ENCODE measurements at regions not wholly inside any gene's neighbourhood (a gene's known extent, or its start where the extent isn't known, plus 50 kb on each side); places are given as distances from the start of the nearest gene placed in this dataset.

DNA sequence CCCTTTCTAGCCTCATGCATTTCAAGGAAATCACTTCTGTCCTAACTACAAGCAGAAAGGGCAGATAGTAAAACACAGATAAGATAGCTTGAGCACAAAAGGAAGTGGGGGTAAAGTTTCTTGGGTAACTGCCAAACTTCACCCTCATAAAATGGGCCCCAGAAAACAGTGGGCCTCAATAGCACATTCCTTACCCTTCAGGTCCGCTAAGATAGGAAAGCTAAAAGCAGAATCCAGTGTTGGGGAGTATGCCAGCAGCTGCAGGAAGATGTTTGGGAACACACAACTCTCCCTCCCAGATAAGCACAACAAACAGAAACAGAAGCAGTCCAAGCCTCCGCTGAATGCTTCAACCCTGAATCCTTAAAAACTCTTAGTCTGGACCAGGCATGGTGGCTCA, 110.9 kb upstream of the MGAT4C start:
- intact Hi-C loops (cut with DNase I), result no loop called here
- H3K27ac ChIP-seq, result no peak overlapping the region
- WGBS, 2 donors, result 22 to 55% methylated on average over 2 of the region's 2 CpGs

DNA sequence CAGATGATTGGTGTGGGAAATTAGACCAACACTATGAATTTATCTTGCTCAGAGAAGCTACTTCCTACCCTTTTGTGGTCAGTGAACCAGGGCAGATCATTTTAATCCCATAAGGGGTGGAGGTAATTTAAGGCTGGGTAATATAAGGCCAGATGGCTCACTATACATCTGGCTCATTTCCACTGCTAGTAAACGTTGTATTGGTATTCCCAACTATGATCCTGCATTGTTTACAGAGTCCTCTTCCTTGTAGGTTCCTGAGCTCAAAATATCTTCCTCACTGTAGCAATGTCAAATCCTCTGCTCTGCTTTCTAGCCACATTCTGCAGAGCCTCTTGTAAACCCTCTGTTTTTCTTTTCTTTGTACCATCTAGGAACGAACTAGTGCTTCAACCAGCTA, 93.0 kb upstream of the MGAT4C start:
- peaks cover 0 to 7% (median 1%) of the 10 kb centered on the region in 4 donors for H3K4me1 ChIP-seq
- intact Hi-C loops (cut with DNase I), result no loop called here
- no peak overlapping the region for H3K4me3 ChIP-seq
- no peaks in the 10 kb centered on the region for H3K9me3 ChIP-seq
- no peak overlapping the region for H3K27ac ChIP-seq
- TF ChIP-seq POLR2AphosphoS5 (IDR thresholded peaks at IDR 0.05), result no peak
- TF ChIP-seq, protein P1, sequence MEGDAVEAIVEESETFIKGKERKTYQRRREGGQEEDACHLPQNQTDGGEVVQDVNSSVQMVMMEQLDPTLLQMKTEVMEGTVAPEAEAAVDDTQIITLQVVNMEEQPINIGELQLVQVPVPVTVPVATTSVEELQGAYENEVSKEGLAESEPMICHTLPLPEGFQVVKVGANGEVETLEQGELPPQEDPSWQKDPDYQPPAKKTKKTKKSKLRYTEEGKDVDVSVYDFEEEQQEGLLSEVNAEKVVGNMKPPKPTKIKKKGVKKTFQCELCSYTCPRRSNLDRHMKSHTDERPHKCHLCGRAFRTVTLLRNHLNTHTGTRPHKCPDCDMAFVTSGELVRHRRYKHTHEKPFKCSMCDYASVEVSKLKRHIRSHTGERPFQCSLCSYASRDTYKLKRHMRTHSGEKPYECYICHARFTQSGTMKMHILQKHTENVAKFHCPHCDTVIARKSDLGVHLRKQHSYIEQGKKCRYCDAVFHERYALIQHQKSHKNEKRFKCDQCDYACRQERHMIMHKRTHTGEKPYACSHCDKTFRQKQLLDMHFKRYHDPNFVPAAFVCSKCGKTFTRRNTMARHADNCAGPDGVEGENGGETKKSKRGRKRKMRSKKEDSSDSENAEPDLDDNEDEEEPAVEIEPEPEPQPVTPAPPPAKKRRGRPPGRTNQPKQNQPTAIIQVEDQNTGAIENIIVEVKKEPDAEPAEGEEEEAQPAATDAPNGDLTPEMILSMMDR (IDR thresholded peaks at IDR 0.05), result no peak
- no peak for TF ChIP-seq POLR2A (IDR thresholded peaks at IDR 0.05)
- TF ChIP-seq EP300 (IDR thresholded peaks at IDR 0.05), result no peak
- H3K27me3 ChIP-seq, result no peaks in the 10 kb centered on the region
- H3K36me3 ChIP-seq, result no peaks in the 10 kb centered on the region
- WGBS, 2 donors, result 10 to 27% methylated on average over 2 of the region's 2 CpGs
- DNase-seq, result no peak

More for the DNA sequence above, 110.9 kb upstream of the MGAT4C start:
- Histone ChIP-seq H3K4me3 (no peak overlapping the region), H3K4me1 (no peaks in the 10 kb centered on the region), H3K9me3 (no peaks in the 10 kb centered on the region), H3K27me3 (no peaks in the 10 kb centered on the region), H3K36me3 (no peaks in the 10 kb centered on the region)
- TF ChIP-seq POLR2AphosphoS5 (IDR thresholded peaks at IDR 0.05), result no peak
- TF ChIP-seq, protein P1 (IDR thresholded peaks at IDR 0.05), result no peak
- TF ChIP-seq EP300 (IDR thresholded peaks at IDR 0.05), result no peak
- no peak for TF ChIP-seq POLR2A (IDR thresholded peaks at IDR 0.05)
- no peak for DNase-seq

DNA sequence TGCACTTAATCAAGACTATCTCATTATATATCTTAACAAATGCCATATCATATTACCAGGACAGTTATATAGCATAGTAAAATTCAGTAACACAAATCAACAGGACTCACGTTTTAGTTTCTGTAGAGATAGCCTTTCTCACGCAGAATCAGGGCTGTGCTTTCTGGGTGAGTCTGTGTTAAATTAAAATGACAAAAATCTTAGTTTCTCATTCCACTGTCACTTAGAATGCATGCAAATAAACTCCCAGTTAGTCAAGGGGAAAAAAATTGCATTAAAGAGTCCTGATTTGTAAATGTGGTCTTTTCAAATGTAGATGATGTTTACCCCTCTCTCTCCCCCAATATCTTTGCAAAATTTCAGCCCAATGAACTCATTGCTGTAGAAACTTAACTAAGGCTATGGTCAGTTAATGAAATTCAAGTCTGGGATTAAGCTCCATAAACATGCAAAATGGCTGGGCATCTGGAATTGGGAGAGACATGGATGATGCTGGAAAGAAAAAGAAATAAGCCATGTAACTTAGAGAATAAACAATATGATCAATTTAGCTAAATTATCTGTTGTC, 77.8 kb upstream of the MGAT4C start:
- 29 to 44% methylated on average over 2 of the region's 2 CpGs for WGBS, 2 donors
- intact Hi-C loops (cut with DNase I), result no loop called here
- no peak overlapping the region for H3K4me3 ChIP-seq
- no peaks in the 10 kb centered on the region for H3K4me1 ChIP-seq
- TF ChIP-seq POLR2A (IDR thresholded peaks at IDR 0.05) (no peak), EP300 (IDR thresholded peaks at IDR 0.05) (no peak), POLR2AphosphoS5 (IDR thresholded peaks at IDR 0.05) (no peak)
- TF ChIP-seq, protein P1 (IDR thresholded peaks at IDR 0.05), result no peak
- no peak overlapping the region for H3K27ac ChIP-seq
- no peaks in the 10 kb centered on the region for H3K9me3 ChIP-seq
- DNase-seq, result no peak
- no peaks in the 10 kb centered on the region for H3K36me3 ChIP-seq
- no peaks in the 10 kb centered on the region for H3K27me3 ChIP-seq

DNA sequence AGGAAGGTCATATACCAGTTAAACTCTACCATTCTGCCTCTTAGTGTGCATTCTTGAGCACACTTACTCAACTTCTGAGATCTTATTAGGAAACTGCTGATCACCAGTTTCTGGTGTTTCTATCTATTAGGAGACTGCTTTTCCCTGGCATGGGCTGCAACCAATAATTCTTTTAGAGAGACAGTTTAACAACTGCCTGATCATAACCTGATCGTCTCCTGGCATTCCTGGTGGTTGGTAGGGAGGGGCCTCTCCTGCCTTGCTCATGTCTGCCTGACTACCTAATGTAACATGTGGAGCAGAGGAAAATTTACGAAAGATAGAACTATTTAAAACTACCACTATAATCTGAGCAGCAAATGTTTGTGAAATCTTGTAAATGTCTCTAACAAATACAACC, 75.3 kb upstream of the MGAT4C start:
- 3 to 38% methylated on average over 2 of the region's 2 CpGs for WGBS, 2 donors
- Histone ChIP-seq H3K27ac (no peak overlapping the region), H3K4me1 (no peaks in the 10 kb centered on the region), H3K36me3 (no peaks in the 10 kb centered on the region), H3K4me3 (no peak overlapping the region), H3K27me3 (no peaks in the 10 kb centered on the region), H3K9me3 (no peaks in the 10 kb centered on the region)
- no peak for DNase-seq
- intact Hi-C loops (cut with DNase I), result no loop called here
- TF ChIP-seq, protein P1 (IDR thresholded peaks at IDR 0.05), result no peak
- TF ChIP-seq POLR2A (IDR thresholded peaks at IDR 0.05), result no peak
- no peak for TF ChIP-seq EP300 (IDR thresholded peaks at IDR 0.05)

DNA sequence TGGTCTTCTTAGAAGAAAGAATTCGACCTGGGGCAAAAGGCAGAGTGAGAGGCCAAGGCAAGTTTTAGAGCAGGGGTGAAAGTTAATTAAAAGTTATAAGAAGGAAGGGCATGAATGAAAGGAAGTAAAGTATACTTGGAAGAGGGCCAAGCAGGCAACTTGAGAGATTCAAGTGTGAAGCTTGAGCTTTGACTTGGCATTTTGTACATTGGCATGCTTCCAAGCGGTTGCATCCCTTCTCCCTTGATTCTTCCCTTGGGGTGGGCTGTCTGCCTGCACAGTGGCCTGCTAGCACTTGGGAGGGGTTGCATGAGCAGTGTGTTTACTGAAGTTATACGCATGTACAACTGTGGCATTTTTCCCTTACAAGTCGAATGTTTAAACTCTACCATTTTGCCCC, 74.8 kb upstream of the MGAT4C start:
- H3K27ac ChIP-seq, result no peak overlapping the region
- H3K27me3 ChIP-seq, result no peaks in the 10 kb centered on the region
- intact Hi-C loops (cut with DNase I), result no loop called here
- no peaks in the 10 kb centered on the region for H3K4me1 ChIP-seq
- DNase-seq, result no peak
- WGBS, 2 donors, result 67 to 70% methylated on average over 4 of the region's 4 CpGs
- H3K4me3 ChIP-seq, result no peak overlapping the region
- TF ChIP-seq, protein P1 (IDR thresholded peaks at IDR 0.05), result no peak
- TF ChIP-seq EP300 (IDR thresholded peaks at IDR 0.05) (no peak), POLR2A (IDR thresholded peaks at IDR 0.05) (no peak), POLR2AphosphoS5 (IDR thresholded peaks at IDR 0.05) (no peak)
- H3K36me3 ChIP-seq, result no peaks in the 10 kb centered on the region
- no peaks in the 10 kb centered on the region for H3K9me3 ChIP-seq
